H1 (cell line): ENCODE measurements at regions not wholly inside any gene's neighbourhood (a gene's known extent, or its start where the extent isn't known, plus 50 kb on each side); places are given as distances from the start of the nearest gene placed in this dataset.

ENCODE experiments used
- CTBP2 ChIP-seq: IDR thresholded peaks from 2 replicates; pipeline ENCODE4 v1.7.0; 2011; ENCODE audit warnings: borderline replicate concordance, mild to moderate bottlenecking, moderate library complexity, mixed read lengths, low read length; ENCODE audit not compliant: insufficient read depth, insufficient read length
- USF2 ChIP-seq: IDR thresholded peaks from 2 replicates; pipeline ENCODE4 v1.6.1; 2011; ENCODE audit warnings: low read length, improper control_type of control experiment

DNA sequence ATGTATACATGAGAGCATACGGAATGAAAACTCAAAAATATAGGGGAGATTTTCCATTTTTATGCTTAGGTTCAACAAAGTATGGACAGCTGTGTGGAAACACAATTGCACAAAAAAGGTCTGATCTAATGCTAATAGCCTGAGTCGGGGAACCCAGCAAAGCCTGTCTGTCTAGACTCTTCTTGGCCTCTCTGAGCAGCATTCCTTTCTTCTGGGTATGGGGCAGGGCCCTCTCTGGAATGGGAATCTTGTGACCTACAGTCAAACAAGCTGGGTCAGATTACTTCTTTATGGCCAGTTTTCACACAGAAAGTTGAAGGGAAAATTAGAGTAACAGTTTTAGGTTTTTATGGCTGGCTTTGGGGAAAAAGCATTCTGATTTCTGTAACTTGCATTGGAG lies 534.0 kb upstream of the LMO3 start (continued):
- TF ChIP-seq USF2, result no peak
- TF ChIP-seq CTBP2, result no peak
